ENCODE measurements at regions not wholly inside any gene's neighbourhood (a gene's known extent, or its start where the extent isn't known, plus 50 kb on each side); places are given as distances from the start of the nearest gene placed in this dataset.

GRCh38 chr1:228825840-228826484 lies 90.7 kb downstream of the RHOU start:
- TF ChIP-seq, protein P1, sequence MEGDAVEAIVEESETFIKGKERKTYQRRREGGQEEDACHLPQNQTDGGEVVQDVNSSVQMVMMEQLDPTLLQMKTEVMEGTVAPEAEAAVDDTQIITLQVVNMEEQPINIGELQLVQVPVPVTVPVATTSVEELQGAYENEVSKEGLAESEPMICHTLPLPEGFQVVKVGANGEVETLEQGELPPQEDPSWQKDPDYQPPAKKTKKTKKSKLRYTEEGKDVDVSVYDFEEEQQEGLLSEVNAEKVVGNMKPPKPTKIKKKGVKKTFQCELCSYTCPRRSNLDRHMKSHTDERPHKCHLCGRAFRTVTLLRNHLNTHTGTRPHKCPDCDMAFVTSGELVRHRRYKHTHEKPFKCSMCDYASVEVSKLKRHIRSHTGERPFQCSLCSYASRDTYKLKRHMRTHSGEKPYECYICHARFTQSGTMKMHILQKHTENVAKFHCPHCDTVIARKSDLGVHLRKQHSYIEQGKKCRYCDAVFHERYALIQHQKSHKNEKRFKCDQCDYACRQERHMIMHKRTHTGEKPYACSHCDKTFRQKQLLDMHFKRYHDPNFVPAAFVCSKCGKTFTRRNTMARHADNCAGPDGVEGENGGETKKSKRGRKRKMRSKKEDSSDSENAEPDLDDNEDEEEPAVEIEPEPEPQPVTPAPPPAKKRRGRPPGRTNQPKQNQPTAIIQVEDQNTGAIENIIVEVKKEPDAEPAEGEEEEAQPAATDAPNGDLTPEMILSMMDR (IDR thresholded peaks at IDR 0.05) = no peak
- TF ChIP-seq POLR2AphosphoS5 (IDR thresholded peaks at IDR 0.05) (no peak), POLR2A (IDR thresholded peaks at IDR 0.05) (no peak), EP300 (IDR thresholded peaks at IDR 0.05) (no peak)

Measured in upper lobe of left lung (tissue), 4 donors.